HG03066 (cell line): ENCODE measurements at regions not wholly inside any gene's neighbourhood (a gene's known extent, or its start where the extent isn't known, plus 50 kb on each side); places are given as distances from the start of the nearest gene placed in this dataset.
A peak's percentile ranks its signal among the peaks of the same experiment; 100 is the strongest.
"Not testable (repeated sequence)": the region's sequence is repeated elsewhere in the genome, so short reads cannot be mapped to it uniquely, and the experiment has no call there.

ENCODE experiments used
- ATAC-seq: cut with Tn5 transposase; IDR thresholded peaks from one replicate; pipeline ENCODE4 v1.9.1; 2021; ENCODE audit warnings: low read depth; ENCODE audit not compliant: unreplicated experiment

GRCh38 chr6:85995339-85996033 is 352.8 kb upstream of the SYNCRIP start:
- no peak for ATAC-seq

GRCh38 chr6:85986681-85987080 is 344.0 kb upstream of the SYNCRIP start:
- no peak for ATAC-seq

GRCh38 chr6:85983032-85983659 is 340.5 kb upstream of the SYNCRIP start:
- no peak for ATAC-seq

GRCh38 chr6:85977661-85978060 is 335.0 kb upstream of the SYNCRIP start:
- no peak for ATAC-seq

GRCh38 chr6:85975957-85976356 is 333.3 kb upstream of the SYNCRIP start:
- peak; percentile 59 for ATAC-seq

- no peak for ATAC-seq
These were observed 328.6 kb upstream of the SYNCRIP start for GRCh38 chr6:85971238-85971637.

- ATAC-seq = no peak
These were observed 324.1 kb upstream of the SYNCRIP start for GRCh38 chr6:85966828-85967227.

- no peak for ATAC-seq
These were observed 319.1 kb upstream of the SYNCRIP start for GRCh38 chr6:85961746-85962145.

GRCh38 chr6:85961125-85961524 is 318.4 kb upstream of the SYNCRIP start:
- ATAC-seq = no peak

- ATAC-seq = no peak
These were observed 305.8 kb upstream of the SYNCRIP start for GRCh38 chr6:85948481-85948880.

GRCh38 chr6:85945459-85946185 is 302.9 kb upstream of the SYNCRIP start:
- no peak for ATAC-seq

GRCh38 chr6:85944776-85945175 is 302.1 kb upstream of the SYNCRIP start:
- no peak for ATAC-seq

GRCh38 chr6:85942844-85943243 is 300.2 kb upstream of the SYNCRIP start:
- ATAC-seq = no peak

- no peak for ATAC-seq
These were observed 294.2 kb upstream of the SYNCRIP start for GRCh38 chr6:85936916-85937315.

GRCh38 chr6:85923013-85923430 is 280.3 kb upstream of the SYNCRIP start:
- ATAC-seq = peak; percentile 84

- no peak for ATAC-seq
These were observed 278.1 kb upstream of the SYNCRIP start for GRCh38 chr6:85920782-85921181.

- no peak for ATAC-seq
These were observed 274.8 kb upstream of the SYNCRIP start for GRCh38 chr6:85917522-85917921.

- no peak for ATAC-seq
These were observed 270.3 kb upstream of the SYNCRIP start for GRCh38 chr6:85913001-85913400.

GRCh38 chr6:85912582-85912981 is 269.9 kb upstream of the SYNCRIP start:
- ATAC-seq = no peak

- ATAC-seq = no peak
These were observed 268.4 kb upstream of the SYNCRIP start for GRCh38 chr6:85911067-85911466.

GRCh38 chr6:85908120-85908519 is 265.4 kb upstream of the SYNCRIP start:
- not testable (repeated sequence) for ATAC-seq

GRCh38 chr6:85892346-85892745 is 249.7 kb upstream of the SYNCRIP start:
- no peak for ATAC-seq
